LNCAP (cell line): ENCODE measurements at regions not wholly inside any gene's neighbourhood (a gene's known extent, or its start where the extent isn't known, plus 50 kb on each side); places are given as distances from the start of the nearest gene placed in this dataset.

ENCODE experiments used
- CTCF ChIP-seq: fragments of 450-650 bp; IDR thresholded peaks from 2 replicates; pipeline ENCODE4 v1.5.1; 2017; ENCODE audit warnings: mild to moderate bottlenecking

DNA sequence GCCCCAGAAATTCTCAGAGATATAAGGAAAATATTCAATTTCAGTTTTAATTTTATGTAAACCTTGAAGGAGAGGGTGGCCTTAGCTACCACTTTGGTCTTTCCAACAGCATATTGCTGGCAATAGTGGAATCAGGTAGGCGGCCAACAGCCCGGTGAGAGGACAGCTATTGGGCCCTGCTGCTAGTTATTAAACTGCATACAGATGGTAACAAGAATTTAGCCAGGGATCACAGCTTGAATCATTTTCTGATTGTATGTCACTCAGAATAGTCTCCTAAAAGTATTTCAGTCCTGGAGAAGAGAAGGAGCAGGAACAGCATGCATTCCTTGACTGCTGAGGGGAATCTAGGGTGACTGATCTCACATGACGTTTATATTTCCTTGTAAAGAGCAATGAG, 261.4 kb upstream of the SMIM30 start:
- no peak for TF ChIP-seq CTCF

DNA sequence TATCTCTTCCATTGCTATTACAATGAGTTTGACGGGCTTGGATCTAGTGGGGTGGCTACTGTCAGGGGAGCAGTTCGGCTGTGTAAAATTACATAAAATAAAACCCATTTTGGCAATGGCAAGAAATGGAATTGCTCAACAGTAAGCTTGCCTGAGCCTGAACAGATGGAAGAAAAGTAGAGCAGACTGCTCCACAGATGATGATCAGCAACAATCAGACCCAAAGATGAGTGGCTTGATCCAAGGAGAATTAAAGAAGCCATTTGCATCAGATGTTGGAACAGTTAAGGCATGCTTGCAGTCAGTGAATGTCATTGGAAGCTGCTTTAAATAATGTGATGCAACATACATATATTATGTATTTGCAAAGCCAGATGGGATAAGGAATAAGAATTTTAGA, 256.6 kb upstream of the SMIM30 start:
- TF ChIP-seq CTCF: no peak

DNA sequence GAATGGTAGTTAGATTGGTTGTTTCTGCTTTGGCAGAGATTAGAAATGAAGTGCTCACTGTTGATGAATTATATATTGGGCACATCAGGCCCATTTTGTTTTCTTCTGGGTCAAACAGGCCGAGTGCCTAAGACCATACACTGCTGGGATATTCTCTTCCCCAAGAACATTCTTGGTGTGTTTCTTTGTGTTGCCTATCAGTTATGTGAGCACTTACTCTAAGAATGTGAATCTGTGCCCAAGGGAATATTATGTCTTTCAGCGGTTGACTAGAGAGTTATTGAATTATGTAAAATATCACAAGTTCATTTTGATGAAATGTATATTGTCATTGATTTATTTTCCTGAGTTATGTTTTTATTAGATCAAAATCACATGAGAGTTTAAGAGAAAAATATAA, 255.5 kb upstream of the SMIM30 start:
- no peak for TF ChIP-seq CTCF

- no peak for TF ChIP-seq CTCF
Observed at GRCh38 chr7:113371416-113372043, 253.2 kb upstream of the SMIM30 start.

DNA sequence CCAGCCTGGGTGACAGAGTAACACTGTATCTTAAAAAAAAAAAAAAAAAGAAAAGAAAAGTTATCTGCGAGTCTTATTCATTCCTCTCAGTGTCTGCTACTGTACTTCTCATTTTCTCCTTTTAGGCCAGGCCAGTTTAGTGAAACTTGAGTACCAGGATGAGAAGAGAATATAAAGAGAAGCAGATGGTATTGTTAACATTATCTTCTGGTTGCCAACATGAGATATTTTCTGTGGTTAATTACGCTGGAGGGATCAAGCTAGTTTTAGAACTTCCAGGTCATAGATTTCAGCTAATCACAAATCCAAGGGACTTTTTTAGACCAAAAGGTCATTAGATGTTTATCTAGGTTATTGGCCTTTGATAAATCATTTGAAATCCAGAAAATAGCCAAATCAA, 252.6 kb upstream of the SMIM30 start:
- no peak for TF ChIP-seq CTCF

DNA sequence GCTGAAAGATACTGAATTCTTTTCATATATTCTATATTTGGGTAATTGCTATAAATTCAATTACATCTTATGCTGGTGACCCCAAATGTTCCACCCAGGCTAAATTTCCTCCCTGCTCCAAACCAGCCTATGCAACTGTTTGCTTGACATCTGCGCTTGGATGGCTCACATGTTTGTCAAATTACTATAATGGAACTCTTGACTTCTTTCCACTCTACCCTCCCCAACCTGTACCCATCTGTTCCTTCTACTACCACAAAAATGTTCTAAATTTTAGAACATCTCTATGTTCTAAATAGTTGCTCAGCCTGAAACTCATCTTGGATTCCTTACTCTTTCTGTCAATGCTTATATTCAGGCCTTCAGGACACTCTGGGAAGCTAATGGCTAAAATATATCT, 249.9 kb upstream of the SMIM30 start:
- TF ChIP-seq CTCF: no peak

- TF ChIP-seq CTCF: no peak
Observed at GRCh38 chr7:113367041-113367586, 248.8 kb upstream of the SMIM30 start.

GRCh38 chr7:113366122-113366521, 247.8 kb upstream of the SMIM30 start:
- no peak for TF ChIP-seq CTCF
